ENCODE measurements at regions not wholly inside any gene's neighbourhood (a gene's known extent, or its start where the extent isn't known, plus 50 kb on each side); places are given as distances from the start of the nearest gene placed in this dataset.

DNA sequence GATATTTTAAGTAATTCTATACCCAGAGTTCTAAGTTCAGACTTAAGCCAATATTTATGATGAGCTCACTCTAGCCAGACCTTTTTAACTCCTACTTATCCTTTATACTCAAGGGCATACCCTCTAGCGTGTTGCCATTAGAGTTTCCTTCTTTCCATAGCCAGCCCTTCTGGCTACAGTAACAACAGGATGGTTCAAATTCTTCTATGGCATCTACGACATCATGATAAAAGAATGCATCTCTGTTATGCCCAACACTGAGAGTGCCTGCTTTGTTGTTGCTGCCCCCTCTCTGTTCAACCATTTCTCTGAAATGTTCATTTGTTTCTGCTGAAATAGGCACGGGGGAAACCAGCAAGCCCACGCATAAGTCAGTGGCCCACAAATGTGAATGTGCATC, 104.5 kb downstream of the UBE2NL start:
- no peak overlapping the region for H3K4me2 ChIP-seq (ENCODE audit: low read length)
- H3F3A ChIP-seq (ENCODE audit: insufficient read depth, low read length, poor library complexity, severe bottlenecking): no peaks in the 10 kb centered on the region
- TF ChIP-seq, protein P1, sequence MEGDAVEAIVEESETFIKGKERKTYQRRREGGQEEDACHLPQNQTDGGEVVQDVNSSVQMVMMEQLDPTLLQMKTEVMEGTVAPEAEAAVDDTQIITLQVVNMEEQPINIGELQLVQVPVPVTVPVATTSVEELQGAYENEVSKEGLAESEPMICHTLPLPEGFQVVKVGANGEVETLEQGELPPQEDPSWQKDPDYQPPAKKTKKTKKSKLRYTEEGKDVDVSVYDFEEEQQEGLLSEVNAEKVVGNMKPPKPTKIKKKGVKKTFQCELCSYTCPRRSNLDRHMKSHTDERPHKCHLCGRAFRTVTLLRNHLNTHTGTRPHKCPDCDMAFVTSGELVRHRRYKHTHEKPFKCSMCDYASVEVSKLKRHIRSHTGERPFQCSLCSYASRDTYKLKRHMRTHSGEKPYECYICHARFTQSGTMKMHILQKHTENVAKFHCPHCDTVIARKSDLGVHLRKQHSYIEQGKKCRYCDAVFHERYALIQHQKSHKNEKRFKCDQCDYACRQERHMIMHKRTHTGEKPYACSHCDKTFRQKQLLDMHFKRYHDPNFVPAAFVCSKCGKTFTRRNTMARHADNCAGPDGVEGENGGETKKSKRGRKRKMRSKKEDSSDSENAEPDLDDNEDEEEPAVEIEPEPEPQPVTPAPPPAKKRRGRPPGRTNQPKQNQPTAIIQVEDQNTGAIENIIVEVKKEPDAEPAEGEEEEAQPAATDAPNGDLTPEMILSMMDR (IDR thresholded peaks at IDR 0.05; ENCODE audit: poor library complexity, severe bottlenecking): no peak
- TF ChIP-seq RAD21 (conservative IDR thresholded peaks at IDR 0.05) (no peak), SMC3 (conservative IDR thresholded peaks at IDR 0.05; ENCODE audit: poor library complexity) (no peak), POLR2AphosphoS5 (IDR thresholded peaks at IDR 0.05) (no peak), TAF1 (IDR thresholded peaks at IDR 0.05; ENCODE audit: low read depth) (no peak), MXI1 (conservative IDR thresholded peaks at IDR 0.05; ENCODE audit: poor library complexity, severe bottlenecking) (no peak), EZH2 (IDR thresholded peaks at IDR 0.05; ENCODE audit: borderline replicate concordance, insufficient read depth, low read length, poor library complexity, severe bottlenecking) (no peak), EP300 (conservative IDR thresholded peaks at IDR 0.05; ENCODE audit: poor library complexity, severe bottlenecking) (no peak)
- TF ChIP-seq, protein P2, sequence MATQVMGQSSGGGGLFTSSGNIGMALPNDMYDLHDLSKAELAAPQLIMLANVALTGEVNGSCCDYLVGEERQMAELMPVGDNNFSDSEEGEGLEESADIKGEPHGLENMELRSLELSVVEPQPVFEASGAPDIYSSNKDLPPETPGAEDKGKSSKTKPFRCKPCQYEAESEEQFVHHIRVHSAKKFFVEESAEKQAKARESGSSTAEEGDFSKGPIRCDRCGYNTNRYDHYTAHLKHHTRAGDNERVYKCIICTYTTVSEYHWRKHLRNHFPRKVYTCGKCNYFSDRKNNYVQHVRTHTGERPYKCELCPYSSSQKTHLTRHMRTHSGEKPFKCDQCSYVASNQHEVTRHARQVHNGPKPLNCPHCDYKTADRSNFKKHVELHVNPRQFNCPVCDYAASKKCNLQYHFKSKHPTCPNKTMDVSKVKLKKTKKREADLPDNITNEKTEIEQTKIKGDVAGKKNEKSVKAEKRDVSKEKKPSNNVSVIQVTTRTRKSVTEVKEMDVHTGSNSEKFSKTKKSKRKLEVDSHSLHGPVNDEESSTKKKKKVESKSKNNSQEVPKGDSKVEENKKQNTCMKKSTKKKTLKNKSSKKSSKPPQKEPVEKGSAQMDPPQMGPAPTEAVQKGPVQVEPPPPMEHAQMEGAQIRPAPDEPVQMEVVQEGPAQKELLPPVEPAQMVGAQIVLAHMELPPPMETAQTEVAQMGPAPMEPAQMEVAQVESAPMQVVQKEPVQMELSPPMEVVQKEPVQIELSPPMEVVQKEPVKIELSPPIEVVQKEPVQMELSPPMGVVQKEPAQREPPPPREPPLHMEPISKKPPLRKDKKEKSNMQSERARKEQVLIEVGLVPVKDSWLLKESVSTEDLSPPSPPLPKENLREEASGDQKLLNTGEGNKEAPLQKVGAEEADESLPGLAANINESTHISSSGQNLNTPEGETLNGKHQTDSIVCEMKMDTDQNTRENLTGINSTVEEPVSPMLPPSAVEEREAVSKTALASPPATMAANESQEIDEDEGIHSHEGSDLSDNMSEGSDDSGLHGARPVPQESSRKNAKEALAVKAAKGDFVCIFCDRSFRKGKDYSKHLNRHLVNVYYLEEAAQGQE (IDR thresholded peaks at IDR 0.05; ENCODE audit: borderline replicate concordance): no peak
- H3K79me2 ChIP-seq (replicated peaks; ENCODE audit: insufficient read depth, low read length): no peaks in the 10 kb centered on the region
- no peak overlapping the region for H2AFZ ChIP-seq (ENCODE audit: low read depth, low read length)
- no peak overlapping the region for H3K9ac ChIP-seq (ENCODE audit: low read length)
- no peaks in the 10 kb centered on the region for H3K9me2 ChIP-seq (ENCODE audit: insufficient read depth, low read length)
- no peak overlapping the region for H3K27ac ChIP-seq (ENCODE audit: low read length)
- H3K27me3 ChIP-seq (ENCODE audit: insufficient read depth, low read depth, low read length): no peaks in the 10 kb centered on the region
- H3K4me3 ChIP-seq (ENCODE audit: low read length): no peak overlapping the region
- no peaks in the 10 kb centered on the region for H3K9me3 ChIP-seq (ENCODE audit: low read length)
- H3K36me3 ChIP-seq (ENCODE audit: insufficient read depth, low read length): no peaks in the 10 kb centered on the region
- H4K20me1 ChIP-seq (ENCODE audit: insufficient read depth): no peaks in the 10 kb centered on the region

DNA sequence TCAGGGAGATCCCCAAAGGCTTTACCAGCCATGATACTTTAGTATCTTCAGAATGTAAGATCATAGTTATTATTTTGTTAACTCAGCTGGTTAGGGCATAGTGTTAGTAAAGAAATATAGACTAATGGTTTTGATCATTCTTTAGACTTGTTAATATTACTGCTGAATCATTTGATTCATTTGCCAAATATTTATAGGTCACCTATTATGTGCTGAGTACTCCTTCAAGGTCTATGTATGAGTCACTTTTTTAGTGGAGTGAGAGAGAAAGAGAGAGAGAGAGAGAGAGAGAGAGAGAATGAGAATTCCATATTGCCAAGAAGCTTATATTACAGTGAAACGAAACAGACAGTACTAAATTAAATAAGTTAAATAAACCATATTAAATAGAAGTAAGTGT, 110.3 kb downstream of the UBE2NL start:
- Histone ChIP-seq H3K27ac (ENCODE audit: low read length) (no peak overlapping the region), H4K20me1 (ENCODE audit: insufficient read depth) (no peaks in the 10 kb centered on the region), H3K4me2 (ENCODE audit: low read length) (no peak overlapping the region), H3F3A (ENCODE audit: insufficient read depth, low read length, poor library complexity, severe bottlenecking) (no peaks in the 10 kb centered on the region), H3K9me3 (ENCODE audit: low read length) (no peaks in the 10 kb centered on the region), H3K4me3 (ENCODE audit: low read length) (no peak overlapping the region), H3K79me2 (replicated peaks; ENCODE audit: insufficient read depth, low read length) (no peaks in the 10 kb centered on the region), H3K27me3 (ENCODE audit: insufficient read depth, low read depth, low read length) (no peaks in the 10 kb centered on the region), H3K9ac (ENCODE audit: low read length) (no peak overlapping the region), H2AFZ (ENCODE audit: low read depth, low read length) (no peak overlapping the region), H3K36me3 (ENCODE audit: insufficient read depth, low read length) (no peaks in the 10 kb centered on the region), H3K9me2 (ENCODE audit: insufficient read depth, low read length) (no peaks in the 10 kb centered on the region)
- TF ChIP-seq, protein P2 (IDR thresholded peaks at IDR 0.05; ENCODE audit: borderline replicate concordance): no peak
- no peak for TF ChIP-seq TAF1 (IDR thresholded peaks at IDR 0.05; ENCODE audit: low read depth)
- TF ChIP-seq SMC3 (conservative IDR thresholded peaks at IDR 0.05; ENCODE audit: poor library complexity): no peak
- no peak for TF ChIP-seq POLR2AphosphoS5 (IDR thresholded peaks at IDR 0.05)
- no peak for TF ChIP-seq MXI1 (conservative IDR thresholded peaks at IDR 0.05; ENCODE audit: poor library complexity, severe bottlenecking)
- no peak for TF ChIP-seq EZH2 (IDR thresholded peaks at IDR 0.05; ENCODE audit: borderline replicate concordance, insufficient read depth, low read length, poor library complexity, severe bottlenecking)
- no peak for TF ChIP-seq RAD21 (conservative IDR thresholded peaks at IDR 0.05)
- TF ChIP-seq, protein P1 (IDR thresholded peaks at IDR 0.05; ENCODE audit: poor library complexity, severe bottlenecking): no peak
- TF ChIP-seq EP300 (conservative IDR thresholded peaks at IDR 0.05; ENCODE audit: poor library complexity, severe bottlenecking): no peak

Measured in neural cell (in vitro differentiated cells).